Subcutaneous abdominal adipose tissue (tissue), 5 donors: ENCODE measurements at regions not wholly inside any gene's neighbourhood (a gene's known extent, or its start where the extent isn't known, plus 50 kb on each side); places are given as distances from the start of the nearest gene placed in this dataset.
"Not testable (repeated sequence)": the region's sequence is repeated elsewhere in the genome, so short reads cannot be mapped to it uniquely, and the experiment has no call there.

ENCODE experiments used
- H3K27ac ChIP-seq: one replicate; pipeline ENCODE4 v1.7.0; 2013; ENCODE audit warnings: low read depth, mild to moderate bottlenecking, inconsistent platforms, low read length, moderate library complexity
- H3K27me3 ChIP-seq, 5 donors: one replicate each; pipeline ENCODE4 v1.7.0; 2013; ENCODE audit warnings: low read length in 5 of 5, inconsistent platforms in 1 of 5; ENCODE audit not compliant: control insufficient read depth in 5 of 5, insufficient read depth in 4 of 5
- H3K36me3 ChIP-seq, 5 donors: one replicate each; pipeline ENCODE4 v1.7.0; 2013; ENCODE audit warnings: low read length in 5 of 5; ENCODE audit not compliant: control insufficient read depth in 5 of 5, insufficient read depth in 5 of 5
- H3K4me1 ChIP-seq, 5 donors: one replicate each; pipeline ENCODE4 v1.7.0; 2013; ENCODE audit warnings: low read length in 5 of 5, mild to moderate bottlenecking in 3 of 5, moderate library complexity in 1 of 5; ENCODE audit not compliant: control insufficient read depth in 5 of 5, insufficient read depth in 5 of 5
- H3K4me3 ChIP-seq, 5 donors: one replicate each; pipeline ENCODE4 v1.7.0; 2013; ENCODE audit warnings: low read length in 5 of 5, low read depth in 1 of 5
- H3K9ac ChIP-seq, 5 donors: one replicate each; pipeline ENCODE4 v1.7.0; 2013; ENCODE audit warnings: low read length in 5 of 5, mild to moderate bottlenecking in 4 of 5, moderate library complexity in 3 of 5
- H3K9me3 ChIP-seq, 5 donors: one replicate each; pipeline ENCODE4 v1.7.0; 2013; ENCODE audit warnings: low read length in 5 of 5; ENCODE audit not compliant: control insufficient read depth in 5 of 5
- donor health status: healthy.
- donor health status: healthy.
- donor health status: healthy.
- donor health status: healthy.
- donor health status: healthy.

GRCh38 chr12:131365821-131366260 lies 345.0 kb upstream of the SFSWAP start:
- Histone ChIP-seq H3K9me3 (peaks cover 0 to 4% (median 0%) of the 10 kb centered on the region in 5 donors), H3K4me3 (no peak overlapping the region), H3K4me1 (peaks cover 0 to 2% (median under 1%) of the 10 kb centered on the region in 5 donors), H3K27ac (no peak overlapping the region), H3K27me3 (peaks cover 0 to 8% (median 4%) of the 10 kb centered on the region in 5 donors), H3K36me3 (no peaks in the 10 kb centered on the region), H3K9ac (no peak overlapping the region)

- Histone ChIP-seq H3K27ac (no peak overlapping the region), H3K4me1 (peaks cover 0 to 7% (median 6%) of the 10 kb centered on the region in 5 donors)
Observed at GRCh38 chr12:131366261-131366871, 344.5 kb upstream of the SFSWAP start.

DNA sequence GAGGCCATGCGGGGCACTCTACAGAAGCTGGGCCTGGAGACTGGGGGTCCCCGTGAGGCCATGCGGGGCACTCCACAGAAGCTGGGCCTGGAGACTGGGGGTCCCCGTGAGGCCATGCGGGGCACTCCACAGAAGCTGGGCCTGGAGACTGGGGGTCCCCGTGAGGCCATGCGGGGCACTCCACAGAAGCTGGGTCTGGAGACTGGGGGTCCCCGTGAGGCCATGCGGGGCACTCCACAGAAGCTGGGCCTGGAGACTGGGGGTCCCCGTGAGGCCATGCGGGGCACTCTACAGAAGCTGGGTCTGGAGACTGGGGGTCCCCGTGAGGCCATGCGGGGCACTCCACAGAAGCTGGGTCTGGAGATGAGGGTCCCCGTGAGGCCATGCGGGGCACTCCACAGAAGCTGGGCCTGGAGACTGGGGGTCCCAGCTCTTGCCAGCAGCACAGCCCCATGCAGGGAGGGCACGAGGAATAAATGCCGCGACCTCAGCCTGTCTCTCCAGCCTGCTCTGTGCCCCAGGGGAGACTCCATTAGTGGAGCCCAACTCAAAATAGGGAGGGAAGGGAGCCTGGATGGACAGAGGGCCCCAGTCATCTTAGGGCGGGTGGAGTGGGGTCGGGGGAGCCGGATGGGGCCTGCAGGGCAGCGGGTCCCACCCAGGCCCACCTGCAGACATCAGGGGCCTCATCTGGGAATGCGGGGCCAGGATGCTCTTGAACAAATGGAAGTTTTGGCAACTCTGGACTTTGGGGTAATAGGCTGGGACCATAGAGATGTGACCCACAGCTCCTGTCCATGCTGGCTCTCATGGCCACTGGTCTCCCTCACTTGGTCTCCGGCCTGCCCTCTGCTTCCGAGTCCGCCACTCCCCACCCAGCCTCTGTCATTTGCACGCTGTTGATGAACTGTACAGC lies 343.6 kb upstream of the SFSWAP start:
- H3K36me3 ChIP-seq, H3K4me3 ChIP-seq, H3K27ac ChIP-seq, H3K9me3 ChIP-seq, H3K27me3 ChIP-seq, H3K9ac ChIP-seq: not testable (repeated sequence)
- peaks cover 6 to 16% (median 15%) of the 10 kb centered on the region in 5 donors for H3K4me1 ChIP-seq

More at GRCh38 chr12:131366261-131366871, 344.5 kb upstream of the SFSWAP start:
- no peaks in the 10 kb centered on the region for H3K36me3 ChIP-seq
- H3K9ac ChIP-seq: no peak overlapping the region
- H3K27me3 ChIP-seq: peaks cover 0 to 8% (median 4%) of the 10 kb centered on the region in 5 donors
- no peak overlapping the region for H3K4me3 ChIP-seq
- H3K9me3 ChIP-seq: peaks cover 0 to 4% (median 0%) of the 10 kb centered on the region in 5 donors

DNA sequence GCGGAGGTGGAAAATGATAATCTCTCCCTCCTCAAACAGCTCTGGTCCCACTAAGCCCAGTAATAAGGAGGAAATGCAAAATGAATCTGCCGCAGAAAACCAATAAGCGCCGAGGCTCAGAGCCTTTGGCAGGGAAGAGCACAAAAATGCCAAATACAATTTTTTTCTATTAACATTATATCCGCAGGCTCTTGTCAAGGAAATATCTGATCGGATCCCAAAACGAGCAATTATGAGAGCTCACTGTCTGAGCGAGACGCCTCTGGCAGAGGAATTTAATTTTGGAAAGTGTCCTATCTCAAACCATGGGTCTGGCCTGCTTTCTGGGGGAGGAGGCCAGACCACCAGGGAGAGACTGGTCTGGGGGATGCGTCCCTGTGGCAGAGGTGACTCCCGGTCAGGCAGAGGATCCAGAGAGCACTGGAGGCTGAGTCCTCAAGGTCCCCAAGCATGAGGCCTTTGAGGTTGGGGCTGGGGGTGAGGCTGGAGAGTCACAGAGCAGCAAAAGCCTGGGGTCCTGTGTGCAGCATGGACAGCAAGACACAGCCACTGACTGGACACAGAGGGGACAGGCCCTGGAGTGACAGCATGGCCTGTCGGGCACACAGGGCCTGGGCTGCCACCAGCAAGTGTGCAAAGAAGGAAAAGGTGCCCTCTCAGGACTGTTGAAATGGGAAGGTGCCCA lies 342.8 kb upstream of the SFSWAP start:
- Histone ChIP-seq H3K9ac (no peak overlapping the region), H3K4me3 (no peak overlapping the region), H3K9me3 (no peaks in the 10 kb centered on the region), H3K4me1 (peaks cover 6 to 17% (median 16%) of the 10 kb centered on the region in 5 donors), H3K27me3 (peaks cover 0 to 8% (median 4%) of the 10 kb centered on the region in 5 donors), H3K27ac (no peak overlapping the region), H3K36me3 (no peaks in the 10 kb centered on the region)

DNA sequence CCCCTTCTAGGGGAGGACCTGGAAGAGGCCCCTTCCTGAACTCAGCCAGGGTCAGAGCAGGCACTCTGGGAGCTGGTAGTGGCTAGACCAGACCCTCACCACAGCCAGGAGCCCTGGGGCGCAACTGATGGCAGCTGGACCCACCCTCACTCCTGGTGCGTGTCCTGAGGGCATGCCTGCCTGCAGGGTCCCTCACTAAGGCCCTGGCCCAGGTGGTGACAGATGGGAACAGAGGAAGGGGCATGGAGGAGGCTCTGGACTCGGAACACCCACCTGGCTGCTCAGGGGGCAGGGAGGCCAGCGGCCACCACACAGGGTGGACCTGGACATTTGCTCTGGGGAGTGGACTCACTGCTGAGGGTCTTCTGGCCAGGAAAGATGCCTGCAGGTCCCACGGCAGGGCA lies 342.2 kb upstream of the SFSWAP start:
- Histone ChIP-seq H3K4me3 (no peak overlapping the region), H3K4me1 (peaks cover 6 to 17% (median 16%) of the 10 kb centered on the region in 5 donors), H3K9me3 (no peaks in the 10 kb centered on the region), H3K36me3 (no peaks in the 10 kb centered on the region), H3K27me3 (peaks cover 0 to 8% (median 4%) of the 10 kb centered on the region in 5 donors), H3K9ac (no peak overlapping the region), H3K27ac (no peak overlapping the region)

DNA sequence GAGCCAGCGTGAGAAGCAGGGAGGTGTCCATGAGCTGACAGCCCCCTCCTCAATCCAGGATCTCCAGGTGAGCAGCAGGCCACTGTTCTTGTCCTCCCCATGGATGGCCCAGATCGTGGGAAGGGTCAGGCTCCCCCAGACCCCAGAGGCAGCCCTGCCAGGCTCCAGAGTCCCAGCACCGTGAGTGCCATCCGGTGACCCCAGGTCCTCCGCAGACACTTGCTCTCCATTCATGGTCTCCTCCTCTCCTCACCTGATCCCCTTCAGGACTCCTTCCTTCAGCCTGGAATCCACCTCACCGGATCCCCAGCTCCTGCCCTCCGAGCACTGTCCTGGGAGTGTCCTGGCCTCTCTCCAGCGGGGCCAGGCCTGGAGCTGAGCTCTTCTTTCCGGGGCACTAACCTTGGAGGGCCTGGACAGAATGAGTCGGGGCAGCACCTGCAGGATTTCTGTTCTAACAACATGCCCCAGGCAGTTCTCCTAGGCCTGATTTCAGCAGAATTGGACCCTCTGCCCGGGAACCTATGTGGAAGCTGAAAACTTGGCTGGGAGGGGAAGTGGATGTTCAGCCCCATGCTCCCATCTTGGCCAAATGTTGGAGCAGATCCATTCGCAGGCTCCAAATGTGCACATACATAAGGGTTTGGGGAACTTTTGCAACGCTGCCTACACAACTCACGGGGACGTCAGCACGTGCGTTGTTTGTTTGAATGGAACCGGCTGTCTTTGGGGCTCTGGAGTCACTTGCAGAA lies 341.6 kb upstream of the SFSWAP start:
- no peak overlapping the region for H3K4me3 ChIP-seq
- peaks cover 0 to 4% (median 4%) of the 10 kb centered on the region in 5 donors for H3K27me3 ChIP-seq
- no peaks in the 10 kb centered on the region for H3K36me3 ChIP-seq

GRCh38 chr12:131370321-131370720 lies 340.6 kb upstream of the SFSWAP start:
- peaks cover 6 to 17% (median 16%) of the 10 kb centered on the region in 5 donors for H3K4me1 ChIP-seq
- no peak overlapping the region for H3K27ac ChIP-seq
- no peak overlapping the region for H3K4me3 ChIP-seq
- H3K9me3 ChIP-seq: no peaks in the 10 kb centered on the region
- no peak overlapping the region for H3K9ac ChIP-seq
- no peaks in the 10 kb centered on the region for H3K36me3 ChIP-seq
- H3K27me3 ChIP-seq: peaks cover 0 to 4% (median 3%) of the 10 kb centered on the region in 5 donors

More for the DNA sequence above, 341.6 kb upstream of the SFSWAP start:
- no peaks in the 10 kb centered on the region for H3K9me3 ChIP-seq
- no peak overlapping the region for H3K9ac ChIP-seq
- no peak overlapping the region for H3K27ac ChIP-seq
- H3K4me1 ChIP-seq: peaks cover 6 to 17% (median 16%) of the 10 kb centered on the region in 5 donors

DNA sequence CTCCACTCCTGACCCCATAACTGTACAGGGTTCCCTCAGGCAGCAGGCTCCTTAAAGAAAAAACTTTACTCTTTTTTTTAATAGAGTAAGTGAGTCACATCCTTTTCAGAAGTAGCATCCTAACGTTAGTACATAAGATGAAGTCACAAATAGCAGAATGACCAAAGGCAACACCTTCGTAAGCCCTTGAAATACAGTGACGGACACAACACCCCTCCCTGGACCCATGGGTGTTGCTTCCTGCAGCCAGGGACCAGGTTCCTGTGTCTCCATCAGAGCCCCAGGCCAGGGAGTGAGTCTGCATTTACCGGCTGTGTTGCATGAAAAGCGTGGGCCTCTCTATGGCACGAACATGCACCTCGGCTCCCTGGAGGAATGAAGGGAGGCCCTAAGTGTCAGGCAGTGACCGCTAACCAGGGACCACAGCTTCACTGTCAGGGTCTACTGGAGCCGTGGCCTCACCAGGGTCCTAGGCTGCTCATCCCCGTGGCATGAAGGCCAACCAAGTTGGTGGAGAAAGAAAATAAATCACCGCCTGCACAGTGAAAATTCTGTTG lies 340.0 kb upstream of the SFSWAP start:
- no peaks in the 10 kb centered on the region for H3K36me3 ChIP-seq
- no peaks in the 10 kb centered on the region for H3K9me3 ChIP-seq
- no peak overlapping the region for H3K9ac ChIP-seq
- H3K27me3 ChIP-seq: peaks cover 0 to 4% (median 3%) of the 10 kb centered on the region in 5 donors
- H3K4me3 ChIP-seq: no peak overlapping the region
- H3K4me1 ChIP-seq: peaks cover 6 to 17% (median 16%) of the 10 kb centered on the region in 5 donors
- H3K27ac ChIP-seq: no peak overlapping the region
